ENCODE measurements at regions not wholly inside any gene's neighbourhood (a gene's known extent, or its start where the extent isn't known, plus 50 kb on each side); places are given as distances from the start of the nearest gene placed in this dataset.

- H3K4me1 ChIP-seq (ENCODE audit: control insufficient read depth, insufficient read depth, low read length) = no peaks in the 10 kb centered on the region
- no peak overlapping the region for H3K4me3 ChIP-seq (ENCODE audit: low read depth, low read length)
- H3K9ac ChIP-seq (ENCODE audit: low read depth, low read length) = no peak overlapping the region
- H3K9me3 ChIP-seq (ENCODE audit: control insufficient read depth, insufficient read depth, low read length) = no peaks in the 10 kb centered on the region
- no peaks in the 10 kb centered on the region for H3K36me3 ChIP-seq (ENCODE audit: control insufficient read depth, insufficient read depth, low read length)
- H3K27ac ChIP-seq (ENCODE audit: low read depth, low read length) = no peak overlapping the region
- no peaks in the 10 kb centered on the region for H3K27me3 ChIP-seq (ENCODE audit: control insufficient read depth, insufficient read depth, low read length)
Observed at GRCh38 chr11:116279511-116279910, 493.3 kb downstream of the BUD13 start.

- no peaks in the 10 kb centered on the region for H3K9me3 ChIP-seq (ENCODE audit: control insufficient read depth, insufficient read depth, low read length)
Observed at GRCh38 chr11:116278076-116278475, 494.7 kb downstream of the BUD13 start.

DNA sequence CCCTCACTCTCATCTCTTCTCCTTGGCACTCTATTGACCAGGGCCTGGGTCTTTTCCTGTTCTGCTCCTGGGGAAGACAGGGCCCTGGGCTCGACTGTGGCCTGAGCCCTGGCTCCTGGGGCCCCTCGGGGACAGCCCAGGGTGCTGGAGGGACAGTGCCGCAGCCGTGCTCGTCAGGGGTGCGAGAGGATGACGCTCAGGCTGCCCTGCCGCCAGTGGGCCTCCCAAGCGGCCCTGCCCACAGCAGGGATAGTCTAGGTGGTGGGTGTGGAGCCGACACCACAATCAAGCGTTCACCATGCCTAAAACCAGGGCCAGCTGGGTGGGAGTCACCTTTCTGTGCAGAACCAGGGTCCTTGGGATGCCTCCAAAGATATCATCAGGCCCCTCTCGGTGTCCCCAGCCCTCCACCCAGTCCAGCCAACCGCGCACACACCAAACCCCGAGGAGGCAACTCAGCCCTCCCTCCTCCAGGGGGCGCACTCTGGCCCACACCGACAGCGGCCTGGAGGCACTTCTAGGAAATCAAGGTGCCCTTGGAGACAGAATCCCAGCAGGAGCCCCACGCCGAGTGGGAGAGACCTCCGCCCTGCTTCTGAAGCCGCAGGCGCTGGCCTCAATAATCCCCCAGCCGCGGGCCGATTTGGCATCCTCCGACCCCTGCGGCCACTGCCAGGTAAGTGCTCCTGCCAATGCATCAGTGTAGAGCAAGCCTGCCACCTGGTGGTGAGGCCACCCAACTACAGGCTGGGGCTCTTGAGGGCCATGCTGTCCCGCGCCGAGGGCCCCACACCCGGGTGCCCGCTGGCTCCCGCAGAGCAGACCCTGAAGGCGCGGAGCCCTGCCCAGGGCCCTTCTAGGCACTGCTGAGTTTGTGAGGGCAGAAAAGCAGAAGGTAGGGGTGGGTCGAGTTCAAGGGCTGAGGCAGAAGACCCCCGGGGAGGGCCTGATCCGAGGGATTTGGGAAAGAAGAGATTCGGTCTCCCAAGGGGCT is 496.4 kb downstream of the BUD13 start:
- Histone ChIP-seq H3K27me3 (ENCODE audit: control insufficient read depth, insufficient read depth, low read length) (no peaks in the 10 kb centered on the region; the same call in 1 of the 2 replicates), H3K4me1 (ENCODE audit: control insufficient read depth, insufficient read depth, low read length) (no peaks in the 10 kb centered on the region), H3K27ac (ENCODE audit: low read depth, low read length) (no peak overlapping the region), H3K9me3 (ENCODE audit: control insufficient read depth, insufficient read depth, low read length) (no peaks in the 10 kb centered on the region), H3K4me3 (ENCODE audit: low read depth, low read length) (peak overlapping the region; percentile 73), H3K36me3 (ENCODE audit: control insufficient read depth, insufficient read depth, low read length) (no peaks in the 10 kb centered on the region), H3K9ac (ENCODE audit: low read depth, low read length) (peak overlapping the region; percentile 61)

More at GRCh38 chr11:116278076-116278475, 494.7 kb downstream of the BUD13 start:
- no peaks in the 10 kb centered on the region; the same call in 1 of the 2 replicates for H3K27me3 ChIP-seq (ENCODE audit: control insufficient read depth, insufficient read depth, low read length)
- no peak overlapping the region for H3K27ac ChIP-seq (ENCODE audit: low read depth, low read length)
- H3K4me3 ChIP-seq (ENCODE audit: low read depth, low read length) = no peak overlapping the region
- H3K4me1 ChIP-seq (ENCODE audit: control insufficient read depth, insufficient read depth, low read length) = no peaks in the 10 kb centered on the region
- no peaks in the 10 kb centered on the region for H3K36me3 ChIP-seq (ENCODE audit: control insufficient read depth, insufficient read depth, low read length)
- no peak overlapping the region for H3K9ac ChIP-seq (ENCODE audit: low read depth, low read length)

DNA sequence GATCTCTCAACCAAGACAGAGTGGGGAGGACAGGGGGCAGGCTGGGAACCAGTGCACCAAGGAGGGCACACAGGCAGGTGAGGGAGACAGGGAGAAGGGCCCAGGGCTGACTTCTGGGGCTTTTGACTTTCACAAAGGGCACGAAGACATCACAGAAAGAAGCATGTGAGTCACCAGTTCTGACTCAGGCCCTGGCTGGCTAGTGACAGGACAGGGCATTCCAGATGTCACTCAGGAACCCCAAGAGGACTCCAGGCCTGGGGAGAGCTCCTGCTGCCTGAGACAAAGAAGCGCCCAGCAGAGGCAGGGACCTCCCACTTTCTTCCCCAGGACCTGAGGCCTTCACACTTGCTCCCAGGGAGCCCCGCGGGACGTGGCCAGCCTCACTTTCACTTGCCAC is 497.2 kb downstream of the BUD13 start:
- H3K4me1 ChIP-seq (ENCODE audit: control insufficient read depth, insufficient read depth, low read length) = no peaks in the 10 kb centered on the region
- H3K27ac ChIP-seq (ENCODE audit: low read depth, low read length) = no peak overlapping the region
- no peaks in the 10 kb centered on the region; the same call in 1 of the 2 replicates for H3K27me3 ChIP-seq (ENCODE audit: control insufficient read depth, insufficient read depth, low read length)
- H3K9ac ChIP-seq (ENCODE audit: low read depth, low read length) = no peak overlapping the region
- no peak overlapping the region for H3K4me3 ChIP-seq (ENCODE audit: low read depth, low read length)
- no peaks in the 10 kb centered on the region for H3K36me3 ChIP-seq (ENCODE audit: control insufficient read depth, insufficient read depth, low read length)
- no peaks in the 10 kb centered on the region for H3K9me3 ChIP-seq (ENCODE audit: control insufficient read depth, insufficient read depth, low read length)

- H3K36me3 ChIP-seq (ENCODE audit: control insufficient read depth, insufficient read depth, low read length) = no peaks in the 10 kb centered on the region
- no peaks in the 10 kb centered on the region; the same call in 1 of the 2 replicates for H3K27me3 ChIP-seq (ENCODE audit: control insufficient read depth, insufficient read depth, low read length)
- H3K9ac ChIP-seq (ENCODE audit: low read depth, low read length) = no peak overlapping the region
- H3K4me1 ChIP-seq (ENCODE audit: control insufficient read depth, insufficient read depth, low read length) = no peaks in the 10 kb centered on the region
- no peak overlapping the region for H3K27ac ChIP-seq (ENCODE audit: low read depth, low read length)
- H3K9me3 ChIP-seq (ENCODE audit: control insufficient read depth, insufficient read depth, low read length) = no peaks in the 10 kb centered on the region
- H3K4me3 ChIP-seq (ENCODE audit: low read depth, low read length) = no peak overlapping the region
Observed at GRCh38 chr11:116274521-116274920, 498.3 kb downstream of the BUD13 start.

DNA sequence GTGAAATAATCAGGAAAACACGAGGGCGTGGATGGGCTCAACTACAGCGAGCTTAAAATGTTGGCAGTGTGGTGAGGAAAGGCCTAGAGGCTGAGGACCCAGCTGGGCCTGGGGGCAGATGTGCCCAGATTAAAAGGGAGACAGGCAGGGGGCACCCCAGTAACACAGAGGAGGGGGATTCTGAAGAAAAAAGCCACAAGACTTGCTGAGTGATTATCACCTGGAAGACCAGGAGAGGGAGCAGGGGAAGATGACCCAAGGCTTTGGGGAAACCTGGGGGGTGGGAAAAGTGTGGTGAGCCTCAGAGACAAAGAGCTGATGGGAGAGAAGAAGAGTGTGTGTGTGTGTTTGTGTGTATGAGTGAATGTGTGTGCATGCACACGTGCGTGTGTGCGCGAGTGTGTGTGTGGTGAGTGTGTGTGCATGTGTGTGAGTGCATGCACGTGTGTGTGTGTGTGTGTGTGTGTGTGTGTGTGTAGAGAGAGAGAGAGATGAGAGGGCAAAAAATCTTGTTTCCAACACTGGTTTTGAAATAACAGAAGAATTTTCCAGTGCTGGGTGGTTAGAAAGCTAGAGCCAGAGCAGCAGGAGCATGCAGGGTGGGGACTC is 500.5 kb downstream of the BUD13 start:
- H3K27me3 ChIP-seq (ENCODE audit: control insufficient read depth, insufficient read depth, low read length) = no peaks in the 10 kb centered on the region; the same call in 1 of the 2 replicates
- no peaks in the 10 kb centered on the region for H3K36me3 ChIP-seq (ENCODE audit: control insufficient read depth, insufficient read depth, low read length)
- H3K9me3 ChIP-seq (ENCODE audit: control insufficient read depth, insufficient read depth, low read length) = no peaks in the 10 kb centered on the region
- H3K9ac ChIP-seq (ENCODE audit: low read depth, low read length) = no peak overlapping the region
- H3K4me3 ChIP-seq (ENCODE audit: low read depth, low read length) = no peak overlapping the region
- H3K4me1 ChIP-seq (ENCODE audit: control insufficient read depth, insufficient read depth, low read length) = no peaks in the 10 kb centered on the region
- no peak overlapping the region for H3K27ac ChIP-seq (ENCODE audit: low read depth, low read length)

DNA sequence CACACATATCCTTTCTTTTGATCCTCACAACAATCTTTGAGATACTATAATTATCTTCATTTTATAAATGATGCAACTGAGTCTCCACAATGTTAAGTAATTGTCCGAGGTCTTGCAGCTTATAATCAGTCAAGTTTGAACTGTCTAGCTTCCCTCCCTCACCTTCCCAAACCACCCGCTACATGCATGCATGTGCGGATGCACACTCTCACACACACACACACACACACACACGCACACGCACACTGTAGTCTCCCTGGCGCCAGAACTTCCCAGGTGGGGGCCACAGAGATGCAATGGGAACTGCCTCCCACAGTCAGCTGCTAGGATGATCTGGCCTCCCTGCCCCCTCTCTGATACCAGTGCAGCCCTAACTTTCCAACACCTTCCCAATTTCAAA is 501.3 kb downstream of the BUD13 start:
- no peaks in the 10 kb centered on the region for H3K4me1 ChIP-seq (ENCODE audit: control insufficient read depth, insufficient read depth, low read length)

GRCh38 chr11:116267146-116267545 is 505.6 kb downstream of the BUD13 start:
- Histone ChIP-seq H3K27ac (ENCODE audit: low read depth, low read length) (no peak overlapping the region), H3K9ac (ENCODE audit: low read depth, low read length) (no peak overlapping the region), H3K4me3 (ENCODE audit: low read depth, low read length) (no peak overlapping the region), H3K4me1 (ENCODE audit: control insufficient read depth, insufficient read depth, low read length) (peaks cover 6% of the 10 kb centered on the region; the same call in 1 of the 2 replicates), H3K27me3 (ENCODE audit: control insufficient read depth, insufficient read depth, low read length) (no peaks in the 10 kb centered on the region), H3K9me3 (ENCODE audit: control insufficient read depth, insufficient read depth, low read length) (no peaks in the 10 kb centered on the region), H3K36me3 (ENCODE audit: control insufficient read depth, insufficient read depth, low read length) (no peaks in the 10 kb centered on the region)

More for the DNA sequence above, 501.3 kb downstream of the BUD13 start:
- H3K36me3 ChIP-seq (ENCODE audit: control insufficient read depth, insufficient read depth, low read length) = no peaks in the 10 kb centered on the region
- no peaks in the 10 kb centered on the region; the same call in 1 of the 2 replicates for H3K27me3 ChIP-seq (ENCODE audit: control insufficient read depth, insufficient read depth, low read length)
- no peaks in the 10 kb centered on the region for H3K9me3 ChIP-seq (ENCODE audit: control insufficient read depth, insufficient read depth, low read length)
- H3K27ac ChIP-seq (ENCODE audit: low read depth, low read length) = no peak overlapping the region
- no peak overlapping the region for H3K9ac ChIP-seq (ENCODE audit: low read depth, low read length)
- H3K4me3 ChIP-seq (ENCODE audit: low read depth, low read length) = no peak overlapping the region

DNA sequence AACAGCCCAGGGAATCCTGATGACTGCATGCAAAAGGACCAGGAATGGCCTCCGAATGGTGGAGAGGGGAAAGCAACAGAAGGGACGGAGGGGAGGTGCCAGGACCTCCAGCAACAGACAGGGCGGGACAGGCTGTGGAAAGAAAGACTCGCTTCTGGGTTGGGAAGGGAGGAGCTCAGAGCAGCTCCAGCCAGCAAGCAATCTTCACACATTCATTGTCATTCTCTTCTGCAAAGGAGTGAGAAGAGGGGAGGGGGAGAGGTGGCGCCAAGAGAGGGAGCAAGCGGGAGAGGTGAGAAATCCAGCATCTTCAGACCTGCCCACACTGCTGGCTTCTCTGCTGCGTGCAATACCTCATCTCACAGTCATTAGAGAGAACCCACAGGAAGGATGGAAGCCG is 509.0 kb downstream of the BUD13 start:
- Histone ChIP-seq H3K9me3 (ENCODE audit: control insufficient read depth, insufficient read depth, low read length) (no peaks in the 10 kb centered on the region), H3K9ac (ENCODE audit: low read depth, low read length) (no peak overlapping the region), H3K4me3 (ENCODE audit: low read depth, low read length) (no peak overlapping the region), H3K27me3 (ENCODE audit: control insufficient read depth, insufficient read depth, low read length) (no peaks in the 10 kb centered on the region), H3K36me3 (ENCODE audit: control insufficient read depth, insufficient read depth, low read length) (no peaks in the 10 kb centered on the region), H3K27ac (ENCODE audit: low read depth, low read length) (no peak overlapping the region), H3K4me1 (ENCODE audit: control insufficient read depth, insufficient read depth, low read length) (peaks cover 6% of the 10 kb centered on the region; the same call in 1 of the 2 replicates)

- Histone ChIP-seq H3K36me3 (ENCODE audit: control insufficient read depth, insufficient read depth, low read length) (no peaks in the 10 kb centered on the region), H3K4me3 (ENCODE audit: low read depth, low read length) (no peak overlapping the region), H3K27me3 (ENCODE audit: control insufficient read depth, insufficient read depth, low read length) (no peaks in the 10 kb centered on the region), H3K9me3 (ENCODE audit: control insufficient read depth, insufficient read depth, low read length) (no peaks in the 10 kb centered on the region), H3K9ac (ENCODE audit: low read depth, low read length) (no peak overlapping the region), H3K27ac (ENCODE audit: low read depth, low read length) (no peak overlapping the region), H3K4me1 (ENCODE audit: control insufficient read depth, insufficient read depth, low read length) (peaks cover 6% of the 10 kb centered on the region; the same call in 1 of the 2 replicates)
Observed at GRCh38 chr11:116263019-116263418, 509.8 kb downstream of the BUD13 start.

GRCh38 chr11:116262370-116262769 is 510.4 kb downstream of the BUD13 start:
- Histone ChIP-seq H3K9ac (ENCODE audit: low read depth, low read length) (no peak overlapping the region), H3K36me3 (ENCODE audit: control insufficient read depth, insufficient read depth, low read length) (no peaks in the 10 kb centered on the region), H3K27me3 (ENCODE audit: control insufficient read depth, insufficient read depth, low read length) (no peaks in the 10 kb centered on the region), H3K27ac (ENCODE audit: low read depth, low read length) (no peak overlapping the region), H3K9me3 (ENCODE audit: control insufficient read depth, insufficient read depth, low read length) (no peaks in the 10 kb centered on the region), H3K4me3 (ENCODE audit: low read depth, low read length) (no peak overlapping the region), H3K4me1 (ENCODE audit: control insufficient read depth, insufficient read depth, low read length) (peaks cover 6% of the 10 kb centered on the region; the same call in 1 of the 2 replicates)
